IPS DF 4.7 (cell line): ENCODE measurements at regions not wholly inside any gene's neighbourhood (a gene's known extent, or its start where the extent isn't known, plus 50 kb on each side); places are given as distances from the start of the nearest gene placed in this dataset.
"Not testable (repeated sequence)": the region's sequence is repeated elsewhere in the genome, so short reads cannot be mapped to it uniquely, and the experiment has no call there.

Source experiments
- DNase-seq: peaks from one replicate; pipeline ENCODE4 v3.0.0-alpha.2; 2013; ENCODE audit warnings: low spot score; ENCODE audit errors: extremely low read depth

DNA sequence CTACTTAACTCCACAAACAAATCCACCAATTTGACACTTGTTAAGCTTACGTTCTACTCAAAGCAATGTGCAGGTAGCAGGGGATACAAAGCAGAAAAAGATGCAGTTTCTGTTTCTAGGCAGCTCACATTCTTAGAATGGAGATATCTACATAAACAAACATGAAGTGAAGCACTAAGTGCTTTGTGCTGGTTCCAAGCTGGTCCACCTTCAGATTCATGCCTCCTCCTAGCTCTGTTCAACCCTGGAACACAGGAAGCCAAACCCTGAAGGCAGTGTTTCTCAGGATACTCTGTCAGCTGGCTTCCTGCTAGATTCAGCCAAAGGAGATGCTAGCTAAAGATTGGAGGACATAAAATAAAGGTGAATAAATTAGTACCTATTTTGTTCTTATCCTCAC lies 55.3 kb upstream of the NOL4 start:
- no peak for DNase-seq

DNA sequence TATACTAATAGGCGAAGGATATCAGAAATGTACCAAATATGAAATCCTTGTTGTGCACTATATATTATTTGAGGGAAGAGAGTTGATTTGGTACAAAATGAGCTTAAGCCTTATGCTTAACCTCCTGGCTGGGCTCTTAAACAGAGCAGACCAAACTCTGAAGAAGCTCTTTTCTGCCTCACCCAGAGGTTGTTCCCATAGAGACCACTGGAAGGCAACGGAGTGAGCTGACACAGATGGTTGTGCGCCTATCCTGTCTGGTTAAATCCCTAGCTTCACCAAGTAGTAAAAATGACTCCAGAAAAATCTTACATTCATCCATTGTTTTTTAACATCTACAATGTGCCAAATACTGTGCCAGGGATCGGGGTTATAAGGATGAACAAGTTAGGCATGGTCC lies 55.9 kb upstream of the NOL4 start:
- no peak for DNase-seq

DNA sequence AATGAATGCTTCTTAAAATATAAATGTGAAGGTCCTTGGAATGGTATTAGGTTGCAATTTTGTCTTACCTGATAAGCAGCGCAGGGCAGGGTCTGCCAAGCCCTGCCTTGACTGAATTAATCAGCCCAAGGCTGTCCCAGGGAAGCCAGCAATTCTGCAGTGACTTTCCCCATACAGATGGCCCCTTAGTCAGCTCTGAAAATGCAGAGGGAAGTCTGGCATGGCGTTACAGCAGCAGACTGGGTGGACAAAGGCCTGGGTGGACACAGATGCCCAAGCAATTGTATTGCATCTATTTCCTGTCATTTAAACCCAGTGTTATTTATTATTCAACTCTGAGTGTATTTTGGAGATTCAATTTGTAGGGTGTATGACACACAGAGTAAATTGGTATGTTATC lies 56.6 kb upstream of the NOL4 start:
- DNase-seq = no peak

DNA sequence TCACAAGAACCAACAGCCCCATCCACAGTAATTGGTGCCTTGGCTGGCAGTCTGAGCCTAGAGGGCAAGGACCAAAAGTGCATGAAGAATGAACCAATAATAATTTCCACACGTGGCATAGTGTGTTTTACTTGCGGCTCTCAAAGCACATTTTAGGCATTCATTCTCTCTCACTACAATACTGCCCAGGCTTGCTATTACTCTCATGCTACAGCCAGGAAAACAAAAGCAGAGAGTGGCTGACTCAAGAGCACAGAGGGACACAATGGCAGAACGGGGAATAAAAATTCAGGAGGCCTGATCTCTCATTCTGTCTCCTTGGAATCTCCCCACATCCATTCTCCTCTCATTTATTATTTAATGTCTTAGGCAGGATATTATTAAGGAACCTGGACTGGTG lies 57.0 kb upstream of the NOL4 start:
- no peak for DNase-seq

DNA sequence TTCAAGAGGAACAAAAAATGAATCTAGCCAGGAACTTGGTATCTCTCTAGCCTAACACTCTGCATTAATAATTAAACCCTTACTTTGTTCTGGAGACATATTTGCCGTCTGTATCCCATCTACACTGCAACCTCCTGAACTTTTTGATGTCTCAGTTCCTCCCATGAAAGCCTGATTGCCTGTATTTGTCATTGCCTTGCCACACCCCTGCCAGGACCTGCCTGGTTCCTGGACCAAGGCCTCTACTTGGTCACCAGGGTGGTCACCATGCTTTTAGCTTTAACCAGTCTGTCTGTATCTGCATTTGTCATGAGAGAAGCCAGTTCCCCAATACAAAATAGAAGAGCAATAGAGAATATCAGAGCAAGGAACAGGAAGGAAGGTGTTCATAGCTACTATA lies 58.8 kb upstream of the NOL4 start:
- peak; percentile 3 for DNase-seq

DNA sequence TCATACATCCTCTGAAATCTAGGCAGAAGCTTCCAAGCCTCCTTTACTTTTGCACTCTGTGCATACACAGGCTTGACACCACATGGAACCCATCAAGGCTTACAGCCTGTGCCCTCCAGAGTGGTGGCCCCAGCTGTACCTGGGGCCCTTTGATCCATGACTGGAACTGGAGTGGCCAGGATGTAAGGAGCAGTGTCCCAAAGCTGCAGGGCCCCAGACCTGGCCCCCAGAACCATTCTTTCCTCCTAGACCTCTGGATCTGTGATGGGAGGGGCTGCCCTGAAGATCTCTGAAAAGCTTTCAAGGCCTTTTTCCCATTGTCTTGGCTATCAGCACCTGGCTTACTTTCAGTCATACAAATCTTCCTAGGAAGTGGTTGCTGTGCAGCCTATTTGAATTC lies 63.1 kb upstream of the NOL4 start:
- no peak for DNase-seq

DNA sequence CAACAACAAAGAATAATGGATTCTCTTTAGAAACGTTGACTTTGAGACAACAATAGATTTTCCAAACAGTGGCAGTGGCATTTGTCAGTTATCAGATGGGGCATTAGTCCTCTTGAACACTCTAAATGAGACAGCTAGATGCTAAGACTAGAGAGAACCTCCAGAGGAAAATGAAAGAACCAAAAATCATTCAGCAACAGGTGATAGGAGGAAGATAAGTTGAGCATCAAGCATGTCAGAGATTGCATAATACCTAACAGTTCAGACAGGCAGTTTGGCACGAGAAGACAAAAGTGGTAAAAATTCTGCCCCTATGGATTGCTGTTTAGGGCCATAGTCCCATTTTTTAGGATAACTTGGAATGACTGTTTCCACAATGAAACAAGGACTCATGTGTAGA lies 67.9 kb upstream of the NOL4 start:
- no peak for DNase-seq

DNA sequence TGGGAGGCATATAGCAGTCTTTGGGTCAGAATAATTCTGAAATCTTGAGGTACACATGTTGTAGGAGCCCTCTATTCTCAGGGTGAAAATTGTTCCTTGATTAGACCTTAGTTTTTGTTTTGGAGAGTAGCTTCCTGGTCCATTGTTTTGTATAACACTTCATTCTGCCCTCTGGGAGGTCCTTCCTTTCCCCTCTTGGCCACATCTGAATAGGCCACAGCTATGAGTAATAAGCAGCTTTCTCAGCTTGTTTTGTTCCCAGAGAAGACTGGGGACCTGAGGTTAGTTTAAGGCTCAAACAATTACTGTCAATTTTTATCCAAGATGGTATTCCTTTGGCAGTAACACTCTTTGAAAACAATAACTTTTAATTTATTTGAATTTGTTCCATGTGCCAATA lies 72.6 kb upstream of the NOL4 start:
- DNase-seq = peak; percentile 7

DNA sequence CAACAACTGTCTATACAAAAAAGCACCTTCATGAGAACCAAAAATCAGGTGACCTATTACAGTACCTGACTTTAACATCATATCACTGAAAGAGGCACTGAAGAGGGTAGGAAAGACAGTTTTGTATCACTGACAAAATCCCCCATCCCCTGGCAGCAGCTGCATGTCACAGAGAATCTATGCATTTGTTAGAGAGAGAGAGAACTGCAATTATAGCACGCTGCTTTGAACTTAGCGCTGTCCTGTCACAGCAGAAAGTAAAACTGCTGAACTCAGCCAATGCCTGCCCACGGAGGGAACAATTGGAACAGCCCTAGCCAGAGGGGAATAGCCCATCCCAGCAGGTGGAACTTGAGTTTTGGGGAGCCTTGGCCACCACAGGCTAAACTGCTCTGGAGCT lies 75.1 kb upstream of the NOL4 start:
- DNase-seq = no peak

DNA sequence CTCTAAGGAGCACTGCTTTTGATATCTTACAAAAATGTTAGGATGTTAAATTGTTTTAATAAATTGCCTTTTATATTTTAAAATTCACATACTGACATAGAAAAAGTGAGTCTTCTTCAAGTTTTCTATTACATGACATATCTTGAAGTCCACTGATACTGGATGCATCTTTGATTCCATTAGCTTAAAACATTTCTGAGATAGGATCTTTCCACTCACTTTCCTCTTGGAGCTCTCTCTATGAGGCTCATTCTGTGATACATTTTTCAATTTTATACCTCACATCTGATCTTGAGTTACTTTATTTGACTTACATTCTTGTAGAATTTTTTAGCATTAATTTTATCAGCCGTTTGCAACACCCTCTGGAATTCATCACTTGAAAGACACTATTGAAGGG lies 86.8 kb upstream of the NOL4 start:
- DNase-seq = no peak

DNA sequence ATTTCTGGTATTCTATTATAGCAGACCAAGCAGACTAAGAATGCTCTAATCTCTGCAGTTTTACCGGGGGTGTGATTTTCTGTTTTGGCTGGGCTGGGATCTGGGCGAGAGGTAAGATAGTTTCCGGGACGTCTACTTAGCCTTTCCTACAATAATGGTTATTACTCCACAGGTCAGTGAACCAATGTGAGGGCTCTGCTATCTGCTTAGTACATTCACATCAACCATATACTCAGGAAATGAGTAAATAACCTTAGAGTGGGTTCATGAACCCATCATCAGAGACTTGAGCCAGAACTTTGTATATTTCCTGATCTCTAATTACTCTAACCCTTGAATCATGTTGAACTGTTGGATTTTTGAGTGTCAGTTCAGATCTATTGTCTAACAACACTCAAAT lies 90.1 kb upstream of the NOL4 start:
- no peak for DNase-seq

DNA sequence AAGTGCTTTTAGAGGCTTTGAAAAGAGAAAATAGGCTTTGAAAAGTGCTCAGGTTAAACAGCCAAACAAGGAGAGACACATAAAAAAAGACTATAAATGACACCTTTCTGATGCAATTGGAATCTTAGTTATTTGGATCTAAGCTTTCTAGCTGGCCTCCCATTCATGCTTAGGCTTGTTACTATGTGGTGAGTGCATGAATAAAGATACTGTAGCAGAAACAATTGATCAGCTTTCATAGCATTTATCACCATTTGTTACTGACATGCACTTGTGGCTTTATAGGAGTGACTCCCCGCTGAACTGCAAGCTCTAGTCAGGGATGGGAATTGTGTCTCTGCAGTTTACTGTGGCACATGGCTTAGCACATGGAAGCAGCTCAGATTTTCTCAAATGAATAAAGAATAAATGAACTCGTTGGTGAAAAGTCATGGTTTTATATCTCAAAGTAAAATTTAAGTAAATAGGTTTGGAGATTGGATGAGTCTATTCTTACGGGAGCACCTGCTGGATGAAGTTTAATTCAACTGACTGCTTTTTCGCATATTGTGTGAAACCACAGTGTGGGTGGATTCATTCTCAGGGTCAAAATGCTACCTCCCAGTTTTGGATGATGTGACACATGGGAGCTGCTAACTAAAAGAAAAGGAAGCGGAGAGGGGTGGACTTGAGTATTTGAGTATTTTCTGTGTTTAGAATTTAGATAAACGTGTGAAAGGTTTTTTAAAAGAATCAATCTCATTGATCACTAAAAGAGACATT lies 91.1 kb upstream of the NOL4 start:
- no peak for DNase-seq

DNA sequence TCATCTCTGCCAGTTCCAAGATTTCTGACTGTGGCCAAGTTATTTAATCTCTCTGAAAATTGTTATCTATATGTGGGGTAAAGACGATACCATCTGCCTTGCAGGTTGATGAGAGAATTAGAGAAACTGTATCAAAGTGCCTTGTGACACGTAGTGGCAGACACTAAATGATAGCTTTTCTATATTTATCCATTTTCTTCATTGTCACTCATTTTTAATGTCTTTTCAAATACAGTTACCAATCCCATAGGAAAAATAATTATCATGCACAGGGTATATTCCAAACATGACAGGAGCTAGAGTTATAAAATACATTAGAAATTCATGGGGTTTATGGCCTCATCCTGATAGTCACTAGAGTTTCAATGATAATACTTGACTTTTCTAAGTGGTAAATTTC lies 95.6 kb upstream of the NOL4 start:
- DNase-seq = no peak

DNA sequence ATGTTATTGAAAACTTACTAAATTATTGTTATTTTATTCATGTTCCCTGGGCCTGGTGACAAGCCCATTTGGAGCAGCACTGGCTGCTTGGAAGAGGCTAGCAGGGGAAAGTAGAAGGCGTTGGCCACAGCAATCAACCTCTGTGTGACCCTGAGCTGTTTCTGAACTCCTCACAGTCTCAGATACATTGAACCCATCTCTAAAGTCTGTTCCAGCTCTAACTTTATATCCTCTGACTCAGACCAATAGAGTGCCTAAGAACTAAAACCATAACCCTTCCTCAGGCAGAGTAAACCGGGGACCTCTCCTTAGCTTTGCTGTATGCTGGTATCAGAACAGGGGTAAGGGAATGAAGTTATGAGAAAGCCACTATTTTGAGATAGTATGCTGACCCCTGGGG lies 96.4 kb upstream of the NOL4 start:
- no peak for DNase-seq

DNA sequence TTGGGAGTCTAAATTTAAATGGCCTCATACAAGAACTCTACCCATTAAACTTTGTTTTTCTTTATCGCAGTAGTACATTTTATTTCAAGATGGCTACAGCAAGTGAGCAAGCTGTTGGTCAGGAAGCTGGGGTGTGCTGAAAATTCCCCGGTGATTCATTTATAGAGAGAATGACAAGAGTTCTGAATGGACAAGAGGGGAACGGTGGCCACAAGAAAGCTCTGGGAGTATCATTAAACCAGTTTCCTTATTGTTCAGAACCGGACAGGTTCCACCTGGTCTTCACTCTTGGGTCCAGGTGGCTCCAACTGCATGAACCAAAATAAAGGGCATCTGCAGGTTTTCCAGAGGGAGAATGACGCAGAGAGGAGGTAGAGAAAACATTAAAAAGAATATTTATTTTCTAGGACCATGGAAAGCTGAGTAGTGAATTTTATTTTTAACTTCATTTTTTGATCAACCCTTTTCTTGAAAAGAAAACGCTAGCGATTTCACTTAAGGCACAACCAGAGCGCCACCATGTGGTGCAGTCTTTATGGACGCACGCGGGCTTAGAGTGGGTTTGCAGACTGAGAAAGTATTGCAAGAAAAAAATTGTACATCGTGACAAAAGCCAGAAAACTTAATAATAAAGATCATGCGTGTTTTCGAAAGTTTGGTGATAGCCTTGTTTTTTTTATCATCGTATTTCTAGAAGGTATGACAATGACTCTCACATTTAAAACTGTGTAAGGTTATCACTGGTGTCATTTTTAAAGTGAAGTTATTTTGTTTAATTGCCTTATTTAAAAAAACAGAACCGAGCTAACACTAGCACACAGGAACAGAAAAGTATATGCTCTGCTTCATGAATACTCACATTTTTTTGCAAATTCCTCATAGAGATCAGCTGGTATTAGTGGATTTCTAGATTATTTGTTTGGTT lies 97.9 kb upstream of the NOL4 start:
- DNase-seq = peak; percentile 16

DNA sequence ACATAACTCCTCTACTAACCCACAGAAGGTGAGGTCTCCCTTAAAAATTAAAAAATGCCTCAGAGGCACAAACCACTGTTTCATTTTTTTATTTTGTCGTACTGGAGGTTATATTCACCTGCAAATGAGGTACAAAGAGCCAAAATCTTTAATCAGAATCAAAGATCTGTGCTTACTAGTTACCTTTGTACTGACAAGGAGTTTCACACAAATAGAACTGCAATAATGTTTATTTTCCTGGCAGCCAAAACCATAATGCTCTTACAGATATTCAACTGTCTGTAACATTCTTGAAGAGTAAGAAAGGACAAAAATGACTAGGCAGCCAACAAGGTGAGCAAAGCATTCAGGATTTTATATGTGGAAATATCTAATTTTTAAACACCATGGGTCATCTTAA lies 105.1 kb upstream of the NOL4 start:
- no peak for DNase-seq

DNA sequence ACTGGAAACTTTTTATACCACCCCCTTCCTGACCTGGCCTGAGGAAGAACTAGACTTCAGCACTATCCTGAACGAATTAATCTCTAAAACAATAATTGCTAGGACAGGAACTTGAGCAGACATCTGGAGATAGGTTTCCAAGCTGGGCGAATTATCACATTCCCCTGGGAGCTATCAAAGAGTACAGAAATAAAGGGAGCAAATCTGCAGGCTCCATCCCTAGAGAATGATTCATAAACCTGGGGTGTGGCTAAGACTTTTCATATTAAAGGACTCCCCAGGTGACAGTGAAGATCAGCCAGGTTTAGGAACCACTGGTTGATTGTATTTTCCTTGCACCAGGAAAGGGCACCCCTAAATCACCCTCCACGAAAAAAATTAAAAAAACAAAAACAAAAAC lies 105.6 kb upstream of the NOL4 start:
- no peak for DNase-seq

DNA sequence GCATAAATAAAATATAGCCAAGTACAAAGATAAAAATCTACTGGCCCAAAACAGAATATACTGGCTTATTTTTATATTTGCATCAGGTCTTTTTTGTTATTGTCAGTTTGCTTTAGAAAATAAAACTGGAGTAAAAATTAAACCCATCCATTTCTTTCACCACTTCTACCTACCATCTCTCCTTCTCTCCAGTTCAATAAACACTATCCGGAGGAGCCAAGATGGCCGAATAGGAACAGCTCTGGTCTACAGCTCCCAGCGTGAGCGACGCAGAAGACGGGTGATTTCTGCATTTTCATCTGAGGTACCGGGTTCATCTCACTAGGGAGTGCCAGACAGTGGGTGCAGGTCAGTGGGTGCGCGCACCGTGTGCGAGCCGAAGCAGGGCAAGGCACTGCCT lies 106.2 kb upstream of the NOL4 start:
- not testable (repeated sequence) for DNase-seq

DNA sequence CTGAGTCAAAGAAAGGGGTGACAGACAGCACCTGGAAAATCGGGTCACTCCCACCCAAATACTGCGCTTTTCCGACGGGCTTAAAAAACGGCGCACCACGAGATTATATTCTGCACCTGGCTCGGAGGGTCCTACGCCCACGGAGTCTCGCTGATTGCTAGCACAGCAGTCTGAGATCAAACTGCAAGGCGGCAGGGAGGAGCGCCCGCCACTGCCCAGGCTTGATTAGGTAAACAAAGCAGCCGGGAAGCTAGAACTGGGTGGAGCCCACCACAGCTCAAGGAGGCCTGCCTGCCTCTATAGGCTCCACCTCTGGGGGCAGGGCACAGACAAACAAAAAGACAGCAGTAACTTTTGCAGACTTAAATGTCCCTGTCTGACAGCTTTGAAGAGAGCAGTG lies 106.6 kb upstream of the NOL4 start:
- DNase-seq = not testable (repeated sequence)

DNA sequence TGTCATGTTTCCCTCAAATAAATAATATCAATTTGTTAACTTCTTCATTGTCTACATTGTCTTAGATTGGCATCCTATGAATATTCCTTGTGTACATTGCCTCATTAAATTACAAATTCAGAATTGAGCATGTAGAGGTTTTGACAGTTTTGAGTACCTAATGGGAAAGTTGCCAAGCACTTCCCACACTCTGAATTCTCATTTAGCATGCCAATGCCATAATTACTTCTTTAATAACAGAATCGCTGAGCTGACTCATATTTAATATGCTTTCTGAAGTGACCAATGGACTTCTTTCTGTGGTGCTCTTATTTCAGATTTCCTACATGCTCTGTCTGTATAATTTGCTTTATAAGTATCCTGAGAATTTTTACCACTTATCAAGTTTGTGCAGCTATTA lies 114.4 kb upstream of the NOL4 start:
- no peak for DNase-seq

DNA sequence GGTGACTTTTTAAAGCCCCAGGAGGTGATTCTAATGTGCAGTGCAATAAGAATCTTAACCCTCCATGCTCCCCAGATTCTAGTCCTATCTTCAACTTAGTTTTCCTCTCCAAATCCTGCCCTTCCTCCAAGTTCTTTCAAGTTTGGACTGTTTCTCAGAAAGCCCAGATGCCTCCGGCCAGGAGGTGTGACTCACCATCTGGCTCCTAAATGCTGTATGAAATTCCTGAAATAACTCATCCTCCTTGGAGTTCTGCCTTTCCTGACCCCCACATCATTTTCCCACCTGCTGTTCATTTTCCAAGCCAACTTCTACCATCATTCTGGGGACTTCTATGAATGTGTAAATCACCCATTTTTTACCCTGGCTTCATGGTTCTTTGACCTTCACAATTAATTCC lies 118.2 kb upstream of the NOL4 start:
- no peak for DNase-seq

DNA sequence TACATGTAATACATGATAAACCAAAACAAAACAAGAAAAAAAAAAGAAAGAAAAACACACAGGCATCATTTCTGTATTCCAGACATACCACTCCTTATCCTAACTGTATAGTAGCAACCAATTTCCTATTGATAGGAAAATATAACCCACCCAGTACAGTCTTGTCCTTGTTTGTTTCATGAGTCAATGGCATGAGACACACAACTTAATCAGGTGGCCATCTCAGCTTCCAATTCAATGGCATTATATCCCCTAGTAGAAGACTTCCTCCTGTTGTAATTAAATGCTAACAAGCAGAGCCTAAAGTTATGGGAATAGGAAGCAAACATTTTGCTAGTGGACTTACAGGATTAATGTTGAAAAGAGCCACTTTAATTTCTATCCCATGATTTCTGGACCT lies 121.0 kb upstream of the NOL4 start:
- DNase-seq = no peak

DNA sequence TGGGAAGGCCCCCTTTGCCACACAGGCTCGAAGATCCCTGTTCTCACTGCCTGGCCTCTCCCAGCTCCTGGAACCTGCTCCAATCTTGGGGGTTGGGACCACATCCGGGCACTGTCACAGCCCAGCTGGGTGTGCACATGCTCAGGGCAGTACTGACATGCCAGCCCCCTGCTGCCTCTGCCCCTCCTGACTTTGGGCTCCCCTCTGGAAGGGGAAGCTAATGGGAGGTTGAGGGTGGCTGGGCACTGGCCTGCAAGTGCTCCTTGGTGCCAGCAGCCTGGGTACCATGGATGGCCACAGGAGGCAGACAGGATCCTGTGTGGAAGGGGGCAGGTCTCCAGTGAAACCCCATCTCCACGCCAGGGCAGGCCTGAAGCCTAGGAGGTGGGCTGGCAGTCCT lies 126.1 kb upstream of the NOL4 start:
- no peak for DNase-seq
